B cell (primary cell): ENCODE measurements at regions not wholly inside any gene's neighbourhood (a gene's known extent, or its start where the extent isn't known, plus 50 kb on each side); places are given as distances from the start of the nearest gene placed in this dataset.

ENCODE experiments used
- ATAC-seq: fragments of 200-7000 bp; cut with Tn5 transposase; one replicate; pipeline ENCODE4 v1.10.0; 2021; ENCODE audit warnings: low read depth, mild to moderate bottlenecking, moderate number of reproducible peaks, moderate library complexity
- CTCF ChIA-PET: fragments of 350-600 bp; sonication (Branson Sonifier 250); formaldehyde crosslinking; loops from one replicate; lab custom pipeline; 2021; ENCODE audit warnings: antibody characterized with exemption, inconsistent platforms; lab: Charles Lee
- POLR2A ChIA-PET: fragments of 350-600 bp; sonication (Branson Sonifier 250); formaldehyde crosslinking; loops from one replicate; lab custom pipeline; 2021; ENCODE audit warnings: antibody characterized with exemption; lab: Charles Lee
- DNase-seq: peaks from one replicate; pipeline ENCODE4 v3.0.0; 2013
- H2AFZ ChIP-seq: 2 replicates; pipeline ENCODE4 v1.6.1; 2012; ENCODE audit warnings: mild to moderate bottlenecking, low read depth, low read length; ENCODE audit not compliant: insufficient read depth, poor library complexity, severe bottlenecking
- H3K27ac ChIP-seq, 2 donors: 1 replicate in 1 of 2; 2 replicates in 1 of 2; pipeline ENCODE4 v1.5.1; 2012 to 2013; ENCODE audit warnings: low read length in 2 of 2, mild to moderate bottlenecking in 2 of 2, moderate library complexity in 1 of 2
- H3K27me3 ChIP-seq, 4 experiments: fragments of 200-600 bp in 1 of 4; sonication (generic) in 1 of 4; replicated peaks in 1 of 4; 1 replicate in 2 of 4; 2 replicates in 2 of 4; pipeline versions ENCODE4 v1.6.1 to v1.7.0; 2013 to 2016; ENCODE audit warnings: low read length in 3 of 4, mild to moderate bottlenecking in 2 of 4, mixed read lengths in 1 of 4, moderate library complexity in 1 of 4; ENCODE audit not compliant: insufficient read depth in 4 of 4, control insufficient read depth in 3 of 4; ENCODE audit errors: control extremely low read depth in 1 of 4
- H3K36me3 ChIP-seq, 2 experiments: replicated peaks in 1 of 2; 1 replicate in 1 of 2; 2 replicates in 1 of 2; pipeline versions ENCODE4 v1.6.1 to v1.7.1; 2013; ENCODE audit warnings: low read length in 1 of 2; ENCODE audit not compliant: insufficient read depth in 2 of 2, control insufficient read depth in 1 of 2; ENCODE audit errors: control extremely low read depth in 1 of 2, extremely low read depth in 1 of 2
- H3K4me1 ChIP-seq, 2 donors: fragments of 200-600 bp in 1 of 2; sonication (generic) in 1 of 2; 1 replicate in 1 of 2; 2 replicates in 1 of 2; pipeline versions ENCODE4 v1.5.1 to v1.6.1; 2013 to 2017; ENCODE audit warnings: low read length in 2 of 2; ENCODE audit not compliant: control insufficient read depth in 2 of 2, insufficient read depth in 2 of 2
- H3K4me2 ChIP-seq: replicated peaks from 2 replicates; pipeline ENCODE3; 2012; ENCODE audit warnings: mild to moderate bottlenecking, low read depth, low read length; ENCODE audit not compliant: poor library complexity, severe bottlenecking
- H3K4me3 ChIP-seq, 5 experiments: fragments of 200-600 bp in 1 of 5; sonication (generic) in 1 of 5; 1 replicate in 3 of 5; 2 replicates in 2 of 5; pipeline versions ENCODE4 v1.5.1 to v1.7.0; 2011 to 2016; ENCODE audit warnings: low read length in 4 of 5, mild to moderate bottlenecking in 4 of 5, low read depth in 2 of 5, control low read depth in 1 of 5, moderate library complexity in 1 of 5; ENCODE audit not compliant: insufficient read depth in 1 of 5; ENCODE audit errors: control extremely low read depth in 1 of 5, extremely low read depth in 1 of 5
- H3K79me2 ChIP-seq: fragments of 200-600 bp; sonication (generic); one replicate; pipeline ENCODE4 v1.6.0; 2016; ENCODE audit warnings: low read length; ENCODE audit not compliant: control insufficient read depth, insufficient read depth
- H3K9ac ChIP-seq: fragments of 200-600 bp; sonication (generic); 2 replicates; pipeline ENCODE4 v1.6.1; 2017; ENCODE audit warnings: mild to moderate bottlenecking, low read length, moderate library complexity
- H3K9me3 ChIP-seq, 3 donors: one replicate each; pipeline versions ENCODE4 v1.6.1 to v1.7.1; 2013; ENCODE audit warnings: low read length in 2 of 3; ENCODE audit not compliant: control insufficient read depth in 2 of 3, insufficient read depth in 1 of 3; ENCODE audit errors: control extremely low read depth in 1 of 3
- H4K20me1 ChIP-seq: 2 replicates; pipeline ENCODE4 v1.6.0; 2012; ENCODE audit warnings: mild to moderate bottlenecking, low read length; ENCODE audit not compliant: insufficient read depth, control insufficient read depth, poor library complexity, severe bottlenecking
- H3K27ac Mint-ChIP-seq: one replicate; pipeline ENCODE4 v1.8.0; 2021; ENCODE audit warnings: mixed read lengths
- H3K27me3 Mint-ChIP-seq: one replicate; pipeline ENCODE4 v1.8.0; 2021; ENCODE audit warnings: mixed read lengths
- H3K4me1 Mint-ChIP-seq: one replicate; pipeline ENCODE4 v1.8.0; 2021; ENCODE audit warnings: mixed read lengths
- H3K4me3 Mint-ChIP-seq: one replicate; pipeline ENCODE4 v1.8.0; 2021; ENCODE audit warnings: mixed read lengths
- H3K9me3 Mint-ChIP-seq: one replicate; pipeline ENCODE4 v1.8.0; 2022; ENCODE audit warnings: mixed read lengths; ENCODE audit not compliant: insufficient read depth
- CTCF ChIP-seq: fragments of 200-600 bp; IDR thresholded peaks from one replicate; pipeline ENCODE4 v1.8.0; 2022; ENCODE audit warnings: antibody characterized with exemption, mild to moderate bottlenecking
- EZH2 ChIP-seq: IDR thresholded peaks from 2 replicates; pipeline ENCODE4 v1.6.1; 2012; ENCODE audit warnings: borderline replicate concordance, low read depth, mild to moderate bottlenecking, moderate library complexity, low read length; ENCODE audit not compliant: insufficient read depth, poor library complexity, severe bottlenecking
- WGBS: methylation state at CpG from one replicate; pipeline ENCODE4 v1.1.5; 2013; ENCODE audit warnings: missing lambda C conversion rate; ENCODE audit not compliant: insufficient coverage; 5-methylcytosine and 5-hydroxymethylcytosine counted together
- intact Hi-C: fragments of 100-400 bp; cut with micrococcal nuclease; formaldehyde crosslinking; loops from one replicate; pipeline ENCODE4 v1.10.0; 2022

GRCh38 chr6:10268611-10269310 lies 146.1 kb downstream of the TFAP2A start:
- Histone ChIP-seq H3K4me3 (no peak overlapping the region), H2AFZ (no peak overlapping the region), H3K4me2 (no peak overlapping the region), H3K9me3 (no peaks in the 10 kb centered on the region), H3K4me1 (no peaks in the 10 kb centered on the region), H3K9ac (no peak overlapping the region), H4K20me1 (no peaks in the 10 kb centered on the region), H3K27me3 (peaks cover 0 to 9% (median 0%) of the 10 kb centered on the region in 4 experiments), H3K79me2 (no peaks in the 10 kb centered on the region), H3K27ac (no peak overlapping the region), H3K36me3 (no peaks in the 10 kb centered on the region)
- H3K9me3 Mint-ChIP-seq = no peaks in the 10 kb centered on the region
- TF ChIP-seq CTCF (no peak), EZH2 (no peak)
- H3K4me3 Mint-ChIP-seq = no peak overlapping the region
- no peak for DNase-seq
- peaks cover 33% of the 10 kb centered on the region for H3K27me3 Mint-ChIP-seq
- CTCF ChIA-PET = no interaction called here
- intact Hi-C loops = no loop called here
- H3K27ac Mint-ChIP-seq = no peak overlapping the region
- no peaks in the 10 kb centered on the region for H3K4me1 Mint-ChIP-seq
- POLR2A ChIA-PET = no interaction called here
- WGBS = 26% methylated on average over 10 of the region's 14 CpGs
- no peak for ATAC-seq

- ATAC-seq = no peak
- Mint-ChIP-seq H3K9me3 (no peaks in the 10 kb centered on the region), H3K4me1 (no peaks in the 10 kb centered on the region), H3K27ac (no peak overlapping the region), H3K27me3 (peaks cover 36% of the 10 kb centered on the region), H3K4me3 (no peak overlapping the region)
- no peaks in the 10 kb centered on the region for H3K36me3 ChIP-seq
- intact Hi-C loops = no loop called here
- no peaks in the 10 kb centered on the region for H4K20me1 ChIP-seq
- TF ChIP-seq CTCF (no peak), EZH2 (no peak)
- H3K9ac ChIP-seq = no peak overlapping the region
- no peaks in the 10 kb centered on the region for H3K79me2 ChIP-seq
- no peaks in the 10 kb centered on the region for H3K9me3 ChIP-seq
- no peak for DNase-seq
- no peak overlapping the region for H3K4me2 ChIP-seq
- POLR2A ChIA-PET = no interaction called here
- H2AFZ ChIP-seq = no peak overlapping the region
- WGBS = 88% methylated on average over 3 of the region's 4 CpGs
- no peak overlapping the region for H3K4me3 ChIP-seq
- H3K27me3 ChIP-seq = peaks cover 0 to 9% (median 0%) of the 10 kb centered on the region in 4 experiments
- H3K4me1 ChIP-seq = no peaks in the 10 kb centered on the region
- no peak overlapping the region for H3K27ac ChIP-seq
- CTCF ChIA-PET = no interaction called here
Measured at GRCh38 chr6:10268111-10268510, 146.8 kb downstream of the TFAP2A start.
